ENCODE measurements at regions not wholly inside any gene's neighbourhood (a gene's known extent, or its start where the extent isn't known, plus 50 kb on each side); places are given as distances from the start of the nearest gene placed in this dataset.

DNA sequence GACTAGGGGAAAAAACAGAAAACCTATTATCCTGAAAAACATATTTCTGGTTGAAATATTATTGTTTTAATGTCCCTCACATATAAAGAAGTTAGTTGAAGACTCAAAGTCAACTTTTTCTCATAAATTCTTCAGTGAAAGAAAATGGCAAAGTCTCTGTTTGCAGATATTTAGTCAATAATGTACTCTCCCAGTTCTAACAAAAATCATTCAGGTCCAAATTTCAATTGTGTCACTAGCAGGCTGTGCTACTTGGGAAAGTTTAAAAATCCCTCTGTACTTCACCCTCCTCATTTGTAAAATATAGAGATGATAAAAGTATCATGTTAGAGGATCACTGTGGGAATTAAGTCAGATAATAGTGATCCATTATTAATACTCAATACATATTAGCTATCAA is 496.5 kb downstream of the FSCB start (continued):
- TF ChIP-seq, protein P1, sequence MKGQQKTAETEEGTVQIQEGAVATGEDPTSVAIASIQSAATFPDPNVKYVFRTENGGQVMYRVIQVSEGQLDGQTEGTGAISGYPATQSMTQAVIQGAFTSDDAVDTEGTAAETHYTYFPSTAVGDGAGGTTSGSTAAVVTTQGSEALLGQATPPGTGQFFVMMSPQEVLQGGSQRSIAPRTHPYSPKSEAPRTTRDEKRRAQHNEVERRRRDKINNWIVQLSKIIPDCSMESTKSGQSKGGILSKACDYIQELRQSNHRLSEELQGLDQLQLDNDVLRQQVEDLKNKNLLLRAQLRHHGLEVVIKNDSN (IDR thresholded peaks at IDR 0.05; ENCODE audit: borderline replicate concordance, low read depth): no peak
- no peak for TF ChIP-seq TAF1 (IDR thresholded peaks at IDR 0.05; ENCODE audit: borderline replicate concordance, low read depth, low read length)
- no peak for TF ChIP-seq TEAD4 (IDR thresholded peaks at IDR 0.05; ENCODE audit: borderline replicate concordance, insufficient read depth)
- TF ChIP-seq MXI1 (IDR thresholded peaks at IDR 0.05; ENCODE audit: low read depth, low read length): no peak
- no peak for TF ChIP-seq ELF1 (IDR thresholded peaks at IDR 0.05)
- TF ChIP-seq RXRA (IDR thresholded peaks at IDR 0.05; ENCODE audit: borderline replicate concordance, low read depth): no peak
- no peak for TF ChIP-seq FOXM1 (IDR thresholded peaks at IDR 0.05; ENCODE audit: low read depth)

DNA sequence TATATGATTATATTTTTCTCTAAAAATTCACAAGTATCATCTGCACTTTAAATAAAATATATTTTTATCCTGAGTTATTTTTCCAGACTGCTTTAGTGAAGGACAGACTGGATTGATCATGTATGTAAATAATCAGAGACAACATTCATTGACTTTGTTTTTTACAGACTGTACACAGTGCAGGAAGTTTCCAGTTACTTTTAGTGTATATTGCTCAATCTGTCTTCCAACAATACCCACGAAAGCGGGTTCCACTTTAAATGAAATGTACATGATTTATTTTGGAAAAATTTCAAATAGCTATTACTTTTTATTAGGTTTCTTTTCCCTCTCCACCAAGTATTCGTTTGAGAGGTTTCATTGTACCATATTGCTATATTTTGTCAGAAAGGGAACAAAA is 497.0 kb downstream of the FSCB start:
- 4% methylated on average over 3 of the region's 3 CpGs for WGBS (ENCODE audit: low lambda C conversion rate)
- POLR2A ChIA-PET: no interaction called here
- H3K9ac ChIP-seq: no peak overlapping the region

DNA sequence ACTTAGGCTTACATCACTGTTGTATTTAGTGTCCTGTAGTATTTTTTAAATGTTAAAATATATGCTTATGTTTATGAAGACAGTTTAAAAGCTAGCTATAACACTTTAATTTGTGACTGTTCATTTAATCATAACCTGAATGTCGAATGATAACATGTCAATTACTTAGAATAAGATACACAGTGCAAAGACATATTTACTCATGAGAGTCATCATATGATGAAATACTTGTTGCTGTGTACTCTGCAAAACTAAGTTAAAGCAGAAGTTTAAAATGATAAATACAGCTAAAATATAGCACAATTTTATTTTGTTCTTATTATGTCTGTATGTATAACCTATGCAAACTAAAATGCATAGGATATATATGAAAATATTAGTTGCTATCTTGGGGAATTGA is 497.4 kb downstream of the FSCB start:
- no peaks in the 10 kb centered on the region for H3K9me2 ChIP-seq
- H3K79me2 ChIP-seq (ENCODE audit: insufficient read depth): no peaks in the 10 kb centered on the region
- H3K4me2 ChIP-seq: no peak overlapping the region
- H3K36me3 ChIP-seq (replicated peaks in 1 of 2; ENCODE audit: control insufficient read depth in 1 of 2, insufficient read depth in 2 of 2, low read length in 1 of 2): no peaks in the 10 kb centered on the region
- H4K20me1 ChIP-seq (ENCODE audit: insufficient read depth): no peaks in the 10 kb centered on the region
- DNase-seq: no peak
- H3K9me3 ChIP-seq: no peaks in the 10 kb centered on the region
- no peaks in the 10 kb centered on the region for H3F3A ChIP-seq (replicated peaks; ENCODE audit: insufficient read depth)
- no peak overlapping the region for H3K9ac ChIP-seq
- H3K4me1 ChIP-seq (ENCODE audit: control insufficient read depth in 1 of 2, insufficient read depth in 2 of 2, low read depth in 1 of 2, low read length in 1 of 2): no peaks in the 10 kb centered on the region
- H3K27me3 ChIP-seq (ENCODE audit: insufficient read depth): no peaks in the 10 kb centered on the region
- no peak overlapping the region for H3K4me3 ChIP-seq (ENCODE audit: low read depth in 2 of 2, low read length in 1 of 2)
- ChIA-PET POLR2A (no interaction called here), CTCF (no interaction called here)
- no peak overlapping the region for H3K27ac ChIP-seq (ENCODE audit: low read depth in 2 of 2, low read length in 1 of 2)
- H2AFZ ChIP-seq (ENCODE audit: low read depth): no peak overlapping the region
- WGBS (ENCODE audit: low lambda C conversion rate): 0% methylated on average over 1 of the region's 1 CpG
- TF ChIP-seq, protein P2, sequence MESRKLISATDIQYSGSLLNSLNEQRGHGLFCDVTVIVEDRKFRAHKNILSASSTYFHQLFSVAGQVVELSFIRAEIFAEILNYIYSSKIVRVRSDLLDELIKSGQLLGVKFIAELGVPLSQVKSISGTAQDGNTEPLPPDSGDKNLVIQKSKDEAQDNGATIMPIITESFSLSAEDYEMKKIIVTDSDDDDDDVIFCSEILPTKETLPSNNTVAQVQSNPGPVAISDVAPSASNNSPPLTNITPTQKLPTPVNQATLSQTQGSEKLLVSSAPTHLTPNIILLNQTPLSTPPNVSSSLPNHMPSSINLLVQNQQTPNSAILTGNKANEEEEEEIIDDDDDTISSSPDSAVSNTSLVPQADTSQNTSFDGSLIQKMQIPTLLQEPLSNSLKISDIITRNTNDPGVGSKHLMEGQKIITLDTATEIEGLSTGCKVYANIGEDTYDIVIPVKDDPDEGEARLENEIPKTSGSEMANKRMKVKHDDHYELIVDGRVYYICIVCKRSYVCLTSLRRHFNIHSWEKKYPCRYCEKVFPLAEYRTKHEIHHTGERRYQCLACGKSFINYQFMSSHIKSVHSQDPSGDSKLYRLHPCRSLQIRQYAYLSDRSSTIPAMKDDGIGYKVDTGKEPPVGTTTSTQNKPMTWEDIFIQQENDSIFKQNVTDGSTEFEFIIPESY (IDR thresholded peaks at IDR 0.05; ENCODE audit: borderline replicate concordance, low read depth): no peak
- no peak for TF ChIP-seq TCF12 (IDR thresholded peaks at IDR 0.05)
- TF ChIP-seq JUND (IDR thresholded peaks at IDR 0.05): no peak
- TF ChIP-seq SMC3 (IDR thresholded peaks at IDR 0.05; ENCODE audit: low read depth, low read length): no peak
- TF ChIP-seq RAD21 (IDR thresholded peaks at IDR 0.05; ENCODE audit: low read length): no peak
- TF ChIP-seq ELF1 (IDR thresholded peaks at IDR 0.05): no peak
- TF ChIP-seq SIN3A (IDR thresholded peaks at IDR 0.05; ENCODE audit: borderline replicate concordance, low read depth, low read length): no peak
- TF ChIP-seq RCOR1 (IDR thresholded peaks at IDR 0.05; ENCODE audit: low read length): no peak
- no peak for TF ChIP-seq FOSL2 (IDR thresholded peaks at IDR 0.05; ENCODE audit: borderline replicate concordance, low read depth)
- TF ChIP-seq, protein P1 (IDR thresholded peaks at IDR 0.05; ENCODE audit: borderline replicate concordance, low read depth): no peak
- no peak for TF ChIP-seq EP300 (IDR thresholded peaks at IDR 0.05; ENCODE audit: borderline replicate concordance in 1 of 2, low read depth in 1 of 2, low read length in 1 of 2)

More for the DNA sequence above, 497.0 kb downstream of the FSCB start:
- Histone ChIP-seq H4K20me1 (ENCODE audit: insufficient read depth) (no peaks in the 10 kb centered on the region), H3K9me3 (no peaks in the 10 kb centered on the region), H3K27me3 (ENCODE audit: insufficient read depth) (no peaks in the 10 kb centered on the region), H3K9me2 (no peaks in the 10 kb centered on the region), H3K4me3 (ENCODE audit: low read depth in 2 of 2, low read length in 1 of 2) (no peak overlapping the region), H3K4me1 (ENCODE audit: control insufficient read depth in 1 of 2, insufficient read depth in 2 of 2, low read depth in 1 of 2, low read length in 1 of 2) (no peaks in the 10 kb centered on the region), H2AFZ (ENCODE audit: low read depth) (no peak overlapping the region), H3K36me3 (replicated peaks in 1 of 2; ENCODE audit: control insufficient read depth in 1 of 2, insufficient read depth in 2 of 2, low read length in 1 of 2) (no peaks in the 10 kb centered on the region), H3K27ac (ENCODE audit: low read depth in 2 of 2, low read length in 1 of 2) (no peak overlapping the region), H3K79me2 (ENCODE audit: insufficient read depth) (no peaks in the 10 kb centered on the region), H3F3A (replicated peaks; ENCODE audit: insufficient read depth) (no peaks in the 10 kb centered on the region), H3K4me2 (no peak overlapping the region)
- TF ChIP-seq NRF1 (IDR thresholded peaks at IDR 0.05; ENCODE audit: low read depth, low read length) (no peak), TCF12 (IDR thresholded peaks at IDR 0.05) (no peak), EZH2phosphoT487 (IDR thresholded peaks at IDR 0.05; ENCODE audit: borderline replicate concordance, low read depth) (no peak), FOSL2 (IDR thresholded peaks at IDR 0.05; ENCODE audit: borderline replicate concordance, low read depth) (no peak), GATA2 (CRISPR knock-in tag; IDR thresholded peaks at IDR 0.05) (no peak), YY1 (IDR thresholded peaks at IDR 0.05; ENCODE audit: low read depth) (no peak), MXI1 (IDR thresholded peaks at IDR 0.05; ENCODE audit: low read depth, low read length) (no peak)
- TF ChIP-seq, protein P3, sequence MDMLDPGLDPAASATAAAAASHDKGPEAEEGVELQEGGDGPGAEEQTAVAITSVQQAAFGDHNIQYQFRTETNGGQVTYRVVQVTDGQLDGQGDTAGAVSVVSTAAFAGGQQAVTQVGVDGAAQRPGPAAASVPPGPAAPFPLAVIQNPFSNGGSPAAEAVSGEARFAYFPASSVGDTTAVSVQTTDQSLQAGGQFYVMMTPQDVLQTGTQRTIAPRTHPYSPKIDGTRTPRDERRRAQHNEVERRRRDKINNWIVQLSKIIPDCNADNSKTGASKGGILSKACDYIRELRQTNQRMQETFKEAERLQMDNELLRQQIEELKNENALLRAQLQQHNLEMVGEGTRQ (IDR thresholded peaks at IDR 0.05; ENCODE audit: borderline replicate concordance, low read depth, low read length): no peak
- TF ChIP-seq, protein P2 (IDR thresholded peaks at IDR 0.05; ENCODE audit: borderline replicate concordance, low read depth): no peak
- CTCF ChIA-PET: no interaction called here
- DNase-seq: no peak

Data from SK-N-SH (cell line).